Right lobe of liver (tissue), 4 donors: ENCODE measurements at regions not wholly inside any gene's neighbourhood (a gene's known extent, or its start where the extent isn't known, plus 50 kb on each side); places are given as distances from the start of the nearest gene placed in this dataset.

ENCODE experiments used
- CTCF ChIP-seq, 4 donors: fragments of 200-600 bp in 3 of 4; fragments of 450-650 bp in 1 of 4; IDR thresholded peaks; one replicate each; pipeline versions ENCODE4 v1.5.1 to v1.8.0; 2016 to 2022; ENCODE audit warnings: antibody characterized with exemption in 4 of 4, mild to moderate bottlenecking in 2 of 4
- POLR2A ChIP-seq: fragments of 450-650 bp; IDR thresholded peaks from one replicate; pipeline ENCODE4 v1.6.1; 2017; ENCODE audit warnings: antibody characterized with exemption, mild to moderate bottlenecking
- donor health status: DM: no; HTN: no; CAD: no.
- donor health status: DM: no; HTN: no; CAD: no.
- donor health status: DM: no; HTN: yes; CAD: no.

GRCh38 chr6:27091661-27092315 lies 155.7 kb upstream of the PRSS16 start:
- no peak for TF ChIP-seq CTCF (IDR thresholded peaks at IDR 0.05)
- no peak for TF ChIP-seq POLR2A
